HS-5 (cell line): ENCODE measurements at regions not wholly inside any gene's neighbourhood (a gene's known extent, or its start where the extent isn't known, plus 50 kb on each side); places are given as distances from the start of the nearest gene placed in this dataset.
"Not testable (repeated sequence)": the region's sequence is repeated elsewhere in the genome, so short reads cannot be mapped to it uniquely, and the experiment has no call there.

Experiments used
- DNase-seq: peaks from one replicate; pipeline ENCODE4 v3.0.0-alpha.2; 2012; ENCODE audit warnings: low read depth

DNA sequence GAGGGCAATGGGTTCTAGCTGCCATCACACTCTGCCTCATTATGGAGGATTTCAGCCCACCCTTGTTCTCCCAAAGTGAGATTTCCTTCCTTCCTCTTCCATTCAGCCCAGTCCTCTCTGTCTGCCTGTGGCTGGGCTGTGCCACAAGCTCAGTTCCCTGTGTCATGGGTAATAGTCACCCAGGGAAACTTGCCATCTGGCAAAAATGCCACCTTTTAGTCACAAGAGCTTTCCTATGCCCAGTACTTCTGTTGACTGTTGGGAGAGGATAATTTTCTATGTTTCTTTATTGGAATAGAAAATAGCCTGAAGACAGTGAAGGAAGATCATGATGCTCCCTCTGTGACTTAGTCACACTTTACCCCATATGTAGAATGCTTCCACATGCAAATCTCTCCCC lies 71.4 kb downstream of the TLR4 start:
- no peak for DNase-seq

DNA sequence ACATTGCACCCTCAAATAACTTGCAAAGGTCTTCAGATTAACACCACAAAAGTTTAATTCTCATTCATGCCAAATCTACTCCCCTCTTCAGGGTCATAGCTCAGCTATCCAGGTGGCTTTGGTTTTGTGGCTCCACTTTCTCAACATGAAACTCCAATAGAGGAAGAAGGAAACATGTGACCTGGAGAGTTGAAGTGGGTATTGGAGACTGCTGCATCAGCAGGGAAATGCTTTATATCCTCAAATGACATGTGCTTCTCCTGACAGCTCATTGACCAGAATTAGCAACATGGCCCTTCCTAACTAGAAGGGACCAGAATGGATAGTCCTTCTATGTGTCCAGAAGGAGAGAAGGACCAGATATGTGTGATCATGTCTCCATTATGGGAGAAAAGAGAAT lies 73.6 kb downstream of the TLR4 start:
- no peak for DNase-seq

GRCh38 chr9:117779760-117780159 lies 75.6 kb downstream of the TLR4 start:
- DNase-seq, result no peak

DNA sequence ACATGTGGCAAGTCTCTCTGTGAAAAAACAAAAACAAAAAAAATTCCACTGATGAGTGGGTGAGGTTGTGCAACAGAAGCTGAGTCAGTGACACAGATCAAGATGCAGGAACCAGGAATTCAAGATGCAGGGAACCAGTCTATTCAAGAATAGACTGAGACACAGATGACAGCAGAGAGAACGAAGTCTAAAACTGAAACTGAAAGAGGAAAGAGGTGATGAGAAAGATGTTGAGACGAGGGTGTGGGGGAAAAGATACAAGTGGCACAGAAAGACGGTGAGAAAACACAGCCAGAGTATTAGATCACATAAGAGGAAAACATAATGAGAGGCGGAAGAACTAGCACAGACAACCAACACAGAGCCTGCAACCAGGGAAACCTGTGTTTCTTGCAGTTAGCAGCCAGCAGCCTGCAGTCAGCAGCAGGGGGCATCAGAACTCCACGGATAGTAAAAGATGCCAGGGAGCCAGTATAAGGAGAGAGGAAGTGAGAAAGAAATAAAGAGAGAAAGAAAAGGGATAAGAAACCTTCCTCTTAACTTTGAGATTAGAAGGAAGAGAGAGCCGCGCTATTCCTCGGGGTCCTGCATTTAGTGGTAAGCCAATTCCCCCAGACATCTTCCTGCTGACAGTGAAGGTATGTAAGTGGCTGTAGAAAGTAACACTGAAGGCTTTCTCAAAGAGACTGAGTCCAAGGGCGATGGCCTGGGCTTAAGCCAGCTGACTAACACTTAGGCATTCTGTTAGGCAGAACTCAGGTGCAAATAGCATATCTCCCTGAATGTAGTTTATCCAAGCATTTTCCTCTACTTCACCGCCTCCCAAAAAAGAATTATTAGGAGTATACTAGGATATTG lies 79.0 kb downstream of the TLR4 start:
- peak; percentile 44 for DNase-seq

DNA sequence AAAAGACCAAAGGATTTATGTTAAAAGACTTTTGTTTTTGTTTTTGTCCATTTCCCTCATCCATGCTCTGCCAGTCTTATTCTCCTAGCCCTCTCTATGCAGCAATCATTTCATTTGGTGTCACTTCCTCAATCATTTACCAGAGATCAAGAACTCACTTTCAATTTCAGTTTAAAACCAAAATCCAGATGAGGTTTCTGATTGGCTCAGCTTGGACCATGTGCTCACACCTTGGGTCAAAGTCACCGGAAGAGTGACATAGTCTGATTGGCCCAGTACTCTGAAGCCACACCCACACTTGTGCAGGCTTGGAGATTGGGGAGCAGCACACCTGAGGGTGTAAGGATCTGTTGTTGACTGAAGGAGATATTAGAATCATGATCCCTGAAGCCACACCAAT lies 79.6 kb downstream of the TLR4 start:
- DNase-seq, result no peak

GRCh38 chr9:117784996-117785395 lies 80.8 kb downstream of the TLR4 start:
- no peak for DNase-seq

DNA sequence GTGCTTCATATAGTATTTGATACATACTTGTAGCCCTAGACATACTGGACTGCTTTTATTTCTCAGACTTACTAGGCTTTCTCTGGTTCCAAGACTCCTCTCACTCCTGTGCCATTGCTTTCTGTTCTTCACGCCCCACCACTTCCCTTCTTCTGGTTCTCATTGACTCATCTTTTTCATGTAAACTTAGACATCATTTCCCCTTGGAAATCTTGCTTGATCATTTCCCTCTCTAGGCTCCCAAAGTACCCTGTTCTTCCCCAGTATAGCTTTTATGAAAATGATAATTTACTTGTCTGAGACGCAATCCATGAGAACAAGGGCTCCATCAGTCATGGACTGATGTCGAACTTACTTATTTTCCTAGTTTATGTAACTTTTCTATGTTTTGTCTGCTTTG lies 83.5 kb downstream of the TLR4 start:
- DNase-seq, result no peak

- DNase-seq, result no peak
Observed at GRCh38 chr9:117795271-117795670, 91.1 kb downstream of the TLR4 start.

- DNase-seq, result no peak
Observed at GRCh38 chr9:117796681-117797080, 92.5 kb downstream of the TLR4 start.

DNA sequence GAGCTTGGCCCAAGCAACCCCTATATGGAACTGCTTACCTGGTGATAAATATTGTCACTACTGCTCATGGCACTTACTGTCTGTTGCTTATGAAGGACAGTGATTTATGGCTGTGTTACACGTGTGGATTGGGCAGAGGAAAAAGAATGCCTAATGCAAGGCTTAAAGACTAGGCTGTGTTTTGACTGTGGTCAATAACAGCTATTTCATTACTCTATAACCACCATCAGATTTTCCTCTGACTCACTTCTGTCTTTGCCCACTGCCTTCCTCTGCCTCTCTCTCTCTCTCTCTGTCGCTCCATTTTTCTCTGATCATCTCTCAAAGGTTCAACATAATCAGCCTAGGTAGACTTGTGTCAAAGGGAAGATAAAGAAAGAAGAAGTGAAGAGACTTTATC lies 96.2 kb downstream of the TLR4 start:
- no peak for DNase-seq

GRCh38 chr9:117809751-117810150 lies 105.5 kb downstream of the TLR4 start:
- DNase-seq, result no peak

DNA sequence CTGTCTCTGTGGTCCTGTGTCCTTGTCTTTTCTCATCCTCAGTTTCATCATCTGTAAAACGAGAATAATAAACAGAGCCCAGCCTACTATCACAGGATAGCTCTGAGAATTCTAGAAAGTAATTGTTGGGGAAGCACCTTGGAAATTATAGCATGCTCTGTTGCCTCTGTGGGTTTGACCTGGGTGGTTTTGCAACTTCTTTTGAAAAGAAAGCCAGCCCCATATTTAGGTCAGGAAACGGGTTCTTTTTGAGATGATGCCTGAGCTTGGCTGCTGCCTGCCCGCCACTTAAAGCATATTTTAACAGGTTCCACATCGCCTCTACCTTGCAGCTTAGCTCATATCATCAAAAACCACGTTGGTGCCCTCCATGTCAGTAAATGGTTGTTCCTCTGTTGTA lies 111.1 kb downstream of the TLR4 start:
- no peak for DNase-seq

DNA sequence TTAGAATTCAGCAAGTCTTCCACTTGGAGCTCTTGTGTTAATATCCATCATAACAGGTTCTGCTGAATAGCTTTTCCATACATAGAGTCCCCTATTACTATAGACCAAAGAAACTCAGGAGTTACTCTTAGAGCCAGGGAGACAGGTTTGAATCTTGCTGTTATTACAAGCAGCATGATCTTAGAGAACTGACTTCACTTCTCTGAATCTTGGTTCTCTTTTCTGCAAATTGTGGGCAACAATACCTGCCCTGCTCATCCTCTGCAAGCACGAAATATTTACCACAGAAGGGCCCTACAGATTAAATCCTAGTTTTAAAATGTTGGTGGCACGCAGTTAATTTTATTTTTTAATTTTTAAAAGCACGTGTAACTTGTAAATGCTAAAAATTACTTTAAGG lies 111.7 kb downstream of the TLR4 start:
- no peak for DNase-seq

GRCh38 chr9:117821954-117822353 lies 117.8 kb downstream of the TLR4 start:
- no peak for DNase-seq

DNA sequence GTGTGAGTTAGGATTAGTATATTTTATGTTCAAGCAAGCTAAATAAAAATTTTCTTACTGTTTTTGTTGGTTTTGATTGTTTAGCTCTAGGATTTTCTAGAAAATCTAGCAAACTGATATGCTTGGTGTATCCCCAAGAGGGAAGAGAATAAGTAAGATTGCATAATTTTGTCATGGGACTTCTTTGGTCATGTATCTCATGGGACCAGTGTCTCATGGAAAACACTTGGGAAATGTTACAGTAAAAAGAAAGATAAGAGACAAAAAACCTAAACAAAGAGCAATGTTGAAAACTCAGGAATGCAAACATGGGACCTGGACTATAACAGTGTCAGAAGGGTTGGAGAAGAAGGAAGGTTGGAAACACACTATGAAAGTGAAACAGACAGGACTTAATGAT lies 119.4 kb downstream of the TLR4 start:
- DNase-seq, result no peak

- DNase-seq, result no peak
Observed at GRCh38 chr9:117825609-117826347, 121.6 kb downstream of the TLR4 start.

- no peak for DNase-seq
Observed at GRCh38 chr9:117826837-117827236, 122.6 kb downstream of the TLR4 start.

- DNase-seq, result no peak
Observed at GRCh38 chr9:117827456-117827855, 123.3 kb downstream of the TLR4 start.

GRCh38 chr9:117828466-117828865 lies 124.3 kb downstream of the TLR4 start:
- DNase-seq, result no peak

DNA sequence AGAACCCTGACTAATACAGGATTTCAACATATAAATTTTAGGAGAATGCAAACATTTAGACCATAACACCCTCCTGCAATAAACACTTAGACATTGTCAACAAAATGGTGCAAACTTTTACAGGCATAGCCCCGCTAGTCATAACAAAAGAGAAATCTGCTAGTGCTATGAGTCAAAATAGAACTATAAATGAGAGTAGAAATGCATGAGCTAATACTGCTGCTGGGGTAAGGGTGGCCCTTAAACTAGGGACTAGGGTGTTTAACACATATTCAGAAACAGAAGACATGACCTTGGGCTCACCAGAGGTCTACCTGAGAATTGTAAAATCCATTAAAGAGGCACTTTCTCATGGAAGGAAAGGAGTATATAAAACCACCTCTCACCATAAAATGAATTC lies 131.6 kb downstream of the TLR4 start:
- no peak for DNase-seq

DNA sequence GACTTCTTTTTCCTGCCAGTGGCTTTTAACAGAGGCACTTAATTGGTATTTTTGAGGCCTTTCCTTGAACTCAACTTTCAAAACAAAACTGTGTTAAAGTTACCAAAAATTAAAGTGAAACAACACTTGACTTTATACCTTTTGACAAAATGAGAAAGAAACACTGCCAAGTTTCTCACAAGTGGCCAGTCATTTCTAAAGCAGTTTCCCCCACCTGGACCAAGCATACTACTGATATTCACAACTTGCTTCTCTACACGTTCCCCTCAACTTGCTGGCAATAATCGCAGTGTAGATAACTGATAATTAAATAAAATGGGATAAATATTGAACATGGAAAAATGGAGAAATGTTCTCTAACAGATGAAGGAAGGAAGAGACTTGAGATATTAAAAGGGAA lies 135.7 kb downstream of the TLR4 start:
- DNase-seq, result no peak

DNA sequence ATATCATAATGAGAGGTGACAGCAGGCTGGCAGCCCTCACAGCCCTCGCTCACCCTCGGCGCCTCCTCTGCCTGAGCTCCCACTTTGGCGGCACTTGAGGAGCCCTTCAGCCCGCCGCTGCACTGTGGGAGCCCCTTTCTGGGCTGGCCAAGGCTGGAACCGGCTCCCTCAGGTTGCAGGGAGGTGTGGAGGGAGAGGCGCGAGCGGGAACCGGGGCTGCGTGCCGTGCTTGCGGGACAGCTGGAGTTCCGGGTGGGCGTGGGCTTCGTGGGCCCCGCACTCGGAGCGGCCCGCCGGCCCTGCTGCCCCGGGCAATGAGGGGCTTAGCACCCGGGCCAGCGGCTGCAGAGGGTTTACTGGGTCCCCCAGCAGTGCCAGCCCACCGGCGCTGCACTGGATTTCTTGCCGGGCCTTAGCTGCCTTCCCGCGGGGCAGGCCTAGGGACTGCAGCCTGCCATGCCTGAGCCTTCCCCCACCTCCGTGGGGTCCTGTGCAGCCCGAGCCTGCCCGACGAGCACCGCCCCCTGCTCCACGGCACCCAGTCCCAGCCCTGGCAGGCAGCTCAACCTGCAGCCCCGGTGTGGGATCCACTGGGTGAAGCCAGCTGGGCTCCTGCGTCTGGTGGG lies 147.7 kb downstream of the TLR4 start:
- DNase-seq, result not testable (repeated sequence)

DNA sequence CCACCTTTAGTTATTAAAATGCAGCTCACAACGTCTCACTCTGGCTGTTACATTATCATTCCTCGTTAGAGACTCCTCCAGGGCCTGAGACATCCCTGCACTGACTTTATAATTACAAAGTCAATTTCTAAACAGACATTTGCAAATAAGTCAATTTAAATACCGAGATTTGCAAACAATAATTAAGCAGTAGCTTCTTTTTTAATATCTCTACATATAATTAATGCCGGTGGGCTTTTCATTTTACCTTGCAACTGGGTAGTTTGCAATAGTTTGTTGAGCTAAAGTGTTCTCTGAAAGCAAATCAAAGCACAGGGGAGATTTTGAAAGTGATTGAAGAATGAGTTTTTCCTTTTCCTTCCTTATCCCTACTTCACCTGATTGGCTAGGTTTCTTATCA lies 154.4 kb downstream of the TLR4 start:
- no peak for DNase-seq
